A549 (cell line): ENCODE measurements at regions not wholly inside any gene's neighbourhood (a gene's known extent, or its start where the extent isn't known, plus 50 kb on each side); places are given as distances from the start of the nearest gene placed in this dataset.

Experiments
- CBX8 ChIP-seq: fragments of 200-600 bp; sonication (generic); IDR thresholded peaks from 2 replicates; pipeline ENCODE4 v1.6.1; 2016
- FOSB ChIP-seq: fragments of 250-450 bp; sonication (Bioruptor Pico); IDR thresholded peaks from 2 replicates; pipeline ENCODE4 v1.5.0; 2020; ENCODE audit warnings: mild to moderate bottlenecking, moderate library complexity
- NR3C1 ChIP-seq: fragments of >200 bp; sonication (Bioruptor Twin); formaldehyde crosslinking; IDR thresholded peaks from 3 replicates; pipeline ENCODE4 v1.6.1; 2017
- RAD21 ChIP-seq, 2 experiments: fragments of >200 bp in 1 of 2; sonication (Bioruptor Twin) in 1 of 2; formaldehyde crosslinking in 1 of 2; IDR thresholded peaks in 1 of 2; conservative IDR thresholded peaks in 1 of 2; 2 replicates in 1 of 2; 3 replicates in 1 of 2; pipeline ENCODE4 v1.6.1; 2012 to 2018; ENCODE audit warnings: inconsistent platforms in 1 of 2
- TF ChIP-seq, protein P1 (sequence below): fragments of >200 bp; sonication (Bioruptor Twin); formaldehyde crosslinking; IDR thresholded peaks from 3 replicates; pipeline ENCODE4 v1.5.1; 2016

DNA sequence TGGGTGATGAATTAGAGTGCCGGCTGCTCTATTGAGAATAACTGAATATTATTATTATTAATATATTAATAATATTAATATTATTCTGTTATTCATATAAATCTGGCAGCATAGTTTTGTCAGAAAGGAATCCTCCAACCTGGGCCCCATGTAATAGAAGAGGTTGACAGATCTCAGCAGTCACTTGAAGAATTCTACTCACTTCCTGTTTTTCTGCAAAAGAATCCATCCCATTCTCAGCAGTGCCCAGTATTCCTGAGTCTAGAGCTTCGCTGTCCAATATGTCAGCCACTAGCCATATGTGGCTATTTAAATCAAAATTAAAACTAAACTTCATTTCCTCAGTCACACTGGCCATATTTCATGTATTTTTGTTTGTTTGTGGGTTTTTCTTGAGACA lies 72.4 kb upstream of the USPL1 start:
- TF ChIP-seq, protein P1, sequence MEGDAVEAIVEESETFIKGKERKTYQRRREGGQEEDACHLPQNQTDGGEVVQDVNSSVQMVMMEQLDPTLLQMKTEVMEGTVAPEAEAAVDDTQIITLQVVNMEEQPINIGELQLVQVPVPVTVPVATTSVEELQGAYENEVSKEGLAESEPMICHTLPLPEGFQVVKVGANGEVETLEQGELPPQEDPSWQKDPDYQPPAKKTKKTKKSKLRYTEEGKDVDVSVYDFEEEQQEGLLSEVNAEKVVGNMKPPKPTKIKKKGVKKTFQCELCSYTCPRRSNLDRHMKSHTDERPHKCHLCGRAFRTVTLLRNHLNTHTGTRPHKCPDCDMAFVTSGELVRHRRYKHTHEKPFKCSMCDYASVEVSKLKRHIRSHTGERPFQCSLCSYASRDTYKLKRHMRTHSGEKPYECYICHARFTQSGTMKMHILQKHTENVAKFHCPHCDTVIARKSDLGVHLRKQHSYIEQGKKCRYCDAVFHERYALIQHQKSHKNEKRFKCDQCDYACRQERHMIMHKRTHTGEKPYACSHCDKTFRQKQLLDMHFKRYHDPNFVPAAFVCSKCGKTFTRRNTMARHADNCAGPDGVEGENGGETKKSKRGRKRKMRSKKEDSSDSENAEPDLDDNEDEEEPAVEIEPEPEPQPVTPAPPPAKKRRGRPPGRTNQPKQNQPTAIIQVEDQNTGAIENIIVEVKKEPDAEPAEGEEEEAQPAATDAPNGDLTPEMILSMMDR, result no peak
- TF ChIP-seq FOSB (CRISPR knock-in tag) (no peak), RAD21 (conservative IDR thresholded peaks at IDR 0.05 in 1 of 2, IDR thresholded peaks at IDR 0.05 in 1 of 2) (no peak), NR3C1 (no peak), CBX8 (no peak)
